ENCODE measurements at regions not wholly inside any gene's neighbourhood (a gene's known extent, or its start where the extent isn't known, plus 50 kb on each side); places are given as distances from the start of the nearest gene placed in this dataset.

DNA sequence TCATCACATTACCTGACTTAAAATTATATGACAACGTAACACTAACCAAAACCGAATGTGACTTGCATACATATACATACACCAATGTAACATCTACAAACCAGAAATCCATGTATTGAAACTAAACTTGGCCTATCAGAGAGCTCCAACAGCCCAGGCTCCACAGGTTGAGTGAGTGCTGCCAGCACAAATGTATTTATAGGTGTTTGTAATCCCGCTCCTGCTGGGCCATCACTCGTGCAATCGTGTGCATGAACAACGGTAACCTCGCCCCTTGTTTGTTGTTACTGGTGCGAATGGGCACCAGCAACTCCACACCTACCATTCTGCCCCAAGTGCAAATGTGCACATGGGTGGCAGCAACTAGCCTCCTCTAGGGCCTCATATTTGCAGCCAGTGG, 165.7 kb upstream of the XIST start:
- TF ChIP-seq POLR2AphosphoS5 (IDR thresholded peaks at IDR 0.05; ENCODE audit: low read depth, low read length), result no peak
- TF ChIP-seq REST (IDR thresholded peaks at IDR 0.05; ENCODE audit: insufficient read depth in 1 of 2, low read depth in 2 of 2, low read length in 2 of 2), result no peak
- TF ChIP-seq TAF1 (IDR thresholded peaks at IDR 0.05; ENCODE audit: borderline replicate concordance, insufficient read depth, low read length), result no peak
- TF ChIP-seq FOXP2 (optimal IDR thresholded peaks at IDR 0.05; ENCODE audit: borderline replicate concordance, extremely low read depth, extremely low read length, insufficient read depth), result no peak
- no peak for TF ChIP-seq SIN3A (IDR thresholded peaks at IDR 0.05; ENCODE audit: borderline replicate concordance, insufficient read depth, low read length)

DNA sequence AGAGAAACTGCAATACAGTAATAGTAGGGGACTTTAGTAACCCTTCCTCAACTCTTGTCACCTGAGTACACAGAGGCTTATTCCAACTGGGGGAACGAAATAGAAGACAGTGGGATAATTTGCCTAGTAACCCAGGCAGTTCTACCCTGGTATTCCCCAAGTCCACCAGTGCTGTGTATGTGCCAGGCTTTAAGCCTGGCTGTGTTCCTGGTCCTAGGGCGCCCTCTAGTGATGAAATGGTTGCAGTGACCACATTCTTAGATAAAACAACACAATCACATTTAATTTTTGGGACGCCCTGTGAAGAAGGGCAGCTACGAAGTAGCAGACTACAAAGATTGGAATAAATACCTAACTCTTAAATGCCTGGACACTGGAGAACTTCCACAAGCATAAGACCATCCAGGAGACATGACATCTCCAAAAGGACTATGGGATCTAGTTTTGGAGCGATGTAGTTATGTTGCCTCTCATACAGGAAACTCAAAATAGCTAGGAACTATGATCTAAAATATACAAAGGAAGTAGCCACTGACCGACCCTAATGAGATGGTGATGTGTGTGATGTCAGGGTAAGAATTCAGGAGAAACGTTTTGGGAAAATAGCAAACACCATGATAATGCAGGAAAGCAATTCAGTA, 163.0 kb upstream of the XIST start:
- TF ChIP-seq FOXP2 (optimal IDR thresholded peaks at IDR 0.05; ENCODE audit: borderline replicate concordance, extremely low read depth, extremely low read length, insufficient read depth), result no peak
- TF ChIP-seq SIN3A (IDR thresholded peaks at IDR 0.05; ENCODE audit: borderline replicate concordance, insufficient read depth, low read length), result no peak
- TF ChIP-seq POLR2AphosphoS5 (IDR thresholded peaks at IDR 0.05; ENCODE audit: low read depth, low read length), result no peak
- no peak for TF ChIP-seq TAF1 (IDR thresholded peaks at IDR 0.05; ENCODE audit: borderline replicate concordance, insufficient read depth, low read length)
- TF ChIP-seq REST (IDR thresholded peaks at IDR 0.05; ENCODE audit: insufficient read depth in 1 of 2, low read depth in 2 of 2, low read length in 2 of 2), result no peak

GRCh38 chrX:74009041-74009440, 156.5 kb upstream of the XIST start:
- no peak for TF ChIP-seq TAF1 (IDR thresholded peaks at IDR 0.05; ENCODE audit: borderline replicate concordance, insufficient read depth, low read length)
- no peak for TF ChIP-seq POLR2AphosphoS5 (IDR thresholded peaks at IDR 0.05; ENCODE audit: low read depth, low read length)
- no peak for TF ChIP-seq SIN3A (IDR thresholded peaks at IDR 0.05; ENCODE audit: borderline replicate concordance, insufficient read depth, low read length)
- no peak for TF ChIP-seq REST (IDR thresholded peaks at IDR 0.05; ENCODE audit: insufficient read depth in 1 of 2, low read depth in 2 of 2, low read length in 2 of 2)
- no peak for TF ChIP-seq FOXP2 (optimal IDR thresholded peaks at IDR 0.05; ENCODE audit: borderline replicate concordance, extremely low read depth, extremely low read length, insufficient read depth)

DNA sequence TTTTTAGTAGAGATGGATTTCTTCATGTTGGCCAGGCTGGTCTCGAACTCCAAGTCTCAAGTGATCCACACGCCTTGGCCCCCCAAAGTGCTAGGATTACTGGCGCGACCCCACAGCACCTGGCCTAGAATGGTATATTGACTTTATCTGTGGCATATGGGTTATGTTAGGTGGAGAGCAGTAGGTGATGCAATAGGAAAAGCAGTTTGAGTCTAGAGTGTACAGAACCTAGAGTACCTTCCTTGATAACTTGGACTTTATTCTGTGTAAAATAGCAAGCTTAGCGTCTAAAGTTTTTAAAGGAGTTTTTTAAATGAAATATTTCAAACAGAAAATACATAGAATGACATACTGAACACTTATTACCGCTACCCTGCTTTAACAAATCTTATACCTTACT, 139.5 kb upstream of the XIST start:
- TF ChIP-seq SIN3A (IDR thresholded peaks at IDR 0.05; ENCODE audit: borderline replicate concordance, insufficient read depth, low read length) (no peak), POLR2AphosphoS5 (IDR thresholded peaks at IDR 0.05; ENCODE audit: low read depth, low read length) (no peak), FOXP2 (optimal IDR thresholded peaks at IDR 0.05; ENCODE audit: borderline replicate concordance, extremely low read depth, extremely low read length, insufficient read depth) (no peak), REST (IDR thresholded peaks at IDR 0.05; ENCODE audit: insufficient read depth in 1 of 2, low read depth in 2 of 2, low read length in 2 of 2) (no peak), TAF1 (IDR thresholded peaks at IDR 0.05; ENCODE audit: borderline replicate concordance, insufficient read depth, low read length) (no peak)
